ENCODE measurements at regions not wholly inside any gene's neighbourhood (a gene's known extent, or its start where the extent isn't known, plus 50 kb on each side); places are given as distances from the start of the nearest gene placed in this dataset.

DNA sequence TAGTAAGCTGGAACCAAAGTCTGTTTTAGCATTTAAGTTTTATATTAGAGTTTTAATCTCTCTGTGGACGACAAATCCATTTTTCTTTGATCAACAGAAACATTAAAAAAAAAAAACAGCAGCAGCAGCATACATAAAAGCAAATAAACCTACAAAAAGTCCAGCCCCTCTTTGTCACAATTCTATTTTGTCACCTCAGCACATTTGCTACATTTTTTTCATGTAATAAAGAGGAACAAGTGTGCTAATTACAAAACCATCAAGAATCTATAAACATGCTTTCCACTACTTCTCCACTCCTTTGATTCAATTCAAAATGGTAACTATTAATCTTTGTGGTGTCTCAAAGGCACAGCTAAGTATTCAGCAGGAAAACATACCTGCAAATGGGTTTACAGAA lies 259.8 kb upstream of the GNAI1 start:
- Histone ChIP-seq H3K4me3 (ENCODE audit: low read length, poor library complexity, severe bottlenecking) (no peak overlapping the region), H3K4me2 (ENCODE audit: low read depth, low read length, poor library complexity, severe bottlenecking) (no peak overlapping the region), H3K9me2 (replicated peaks; ENCODE audit: low read depth, low read length) (no peaks in the 10 kb centered on the region), H4K20me1 (ENCODE audit: insufficient read depth, low read length, poor library complexity, severe bottlenecking) (no peaks in the 10 kb centered on the region), H3K79me2 (ENCODE audit: insufficient read depth, low read length) (no peaks in the 10 kb centered on the region), H3K4me1 (ENCODE audit: insufficient read depth, low read length, poor library complexity, severe bottlenecking) (peaks cover 20% of the 10 kb centered on the region), H3K9me3 (ENCODE audit: insufficient read depth, low read depth, low read length) (0 out of 2 replicates have a peak, but pooled peaks cover 1% of the 10 kb centered on the region), H3F3A (ENCODE audit: low read depth) (peaks cover 5% of the 10 kb centered on the region), H2AFZ (ENCODE audit: low read length) (no peak overlapping the region), H3K9ac (ENCODE audit: low read depth, low read length, poor library complexity, severe bottlenecking) (no peak overlapping the region), H3K36me3 (ENCODE audit: insufficient read depth, low read length) (no peaks in the 10 kb centered on the region), H3K27me3 (ENCODE audit: insufficient read depth, low read length, poor library complexity, severe bottlenecking) (no peaks in the 10 kb centered on the region)
- TF ChIP-seq EZH2phosphoT487 (IDR thresholded peaks at IDR 0.05; ENCODE audit: borderline replicate concordance) (no peak), CTCF (conservative IDR thresholded peaks at IDR 0.05; ENCODE audit: low read length) (no peak)

GRCh38 chr7:79872176-79872575 lies 262.5 kb upstream of the GNAI1 start:
- Histone ChIP-seq H3K9me3 (ENCODE audit: insufficient read depth, low read depth, low read length) (0 out of 2 replicates have a peak, but pooled peaks cover 2% of the 10 kb centered on the region), H3K4me1 (ENCODE audit: insufficient read depth, low read length, poor library complexity, severe bottlenecking) (peaks cover 26% of the 10 kb centered on the region), H3K27me3 (ENCODE audit: insufficient read depth, low read length, poor library complexity, severe bottlenecking) (no peaks in the 10 kb centered on the region), H3K36me3 (ENCODE audit: insufficient read depth, low read length) (no peaks in the 10 kb centered on the region), H3K9ac (ENCODE audit: low read depth, low read length, poor library complexity, severe bottlenecking) (no peak overlapping the region), H2AFZ (ENCODE audit: low read length) (no peak overlapping the region), H3K4me2 (ENCODE audit: low read depth, low read length, poor library complexity, severe bottlenecking) (no peak overlapping the region), H4K20me1 (ENCODE audit: insufficient read depth, low read length, poor library complexity, severe bottlenecking) (no peaks in the 10 kb centered on the region), H3F3A (ENCODE audit: low read depth) (peaks cover 5% of the 10 kb centered on the region), H3K4me3 (ENCODE audit: low read length, poor library complexity, severe bottlenecking) (no peak overlapping the region), H3K79me2 (ENCODE audit: insufficient read depth, low read length) (no peaks in the 10 kb centered on the region), H3K9me2 (replicated peaks; ENCODE audit: low read depth, low read length) (no peaks in the 10 kb centered on the region)
- no peak for TF ChIP-seq EZH2phosphoT487 (IDR thresholded peaks at IDR 0.05; ENCODE audit: borderline replicate concordance)

- H3K9me2 ChIP-seq (replicated peaks; ENCODE audit: low read depth, low read length): no peaks in the 10 kb centered on the region
- TF ChIP-seq EZH2phosphoT487 (IDR thresholded peaks at IDR 0.05; ENCODE audit: borderline replicate concordance): no peak
- H4K20me1 ChIP-seq (ENCODE audit: insufficient read depth, low read length, poor library complexity, severe bottlenecking): no peaks in the 10 kb centered on the region
- no peaks in the 10 kb centered on the region for H3K36me3 ChIP-seq (ENCODE audit: insufficient read depth, low read length)
- peaks cover 13% of the 10 kb centered on the region for H3K4me1 ChIP-seq (ENCODE audit: insufficient read depth, low read length, poor library complexity, severe bottlenecking)
- H3K9ac ChIP-seq (ENCODE audit: low read depth, low read length, poor library complexity, severe bottlenecking): no peak overlapping the region
- H3K9me3 ChIP-seq (ENCODE audit: insufficient read depth, low read depth, low read length): 0 out of 2 replicates have a peak, but pooled peaks cover 2% of the 10 kb centered on the region
- H3K4me2 ChIP-seq (ENCODE audit: low read depth, low read length, poor library complexity, severe bottlenecking): peak overlapping the region; percentile 67
- peak overlapping the region; percentile 44 for H3K4me3 ChIP-seq (ENCODE audit: low read length, poor library complexity, severe bottlenecking)
- H3K79me2 ChIP-seq (ENCODE audit: insufficient read depth, low read length): no peaks in the 10 kb centered on the region
- no peaks in the 10 kb centered on the region for H3K27me3 ChIP-seq (ENCODE audit: insufficient read depth, low read length, poor library complexity, severe bottlenecking)
- no peak overlapping the region for H2AFZ ChIP-seq (ENCODE audit: low read length)
- H3F3A ChIP-seq (ENCODE audit: low read depth): no peaks in the 10 kb centered on the region
Observed at GRCh38 chr7:79868010-79868409, 266.6 kb upstream of the GNAI1 start.

GRCh38 chr7:79862447-79863210 lies 272.0 kb upstream of the GNAI1 start:
- Histone ChIP-seq H3K4me2 (ENCODE audit: low read depth, low read length, poor library complexity, severe bottlenecking) (no peak overlapping the region), H3K9ac (ENCODE audit: low read depth, low read length, poor library complexity, severe bottlenecking) (no peak overlapping the region), H3K36me3 (ENCODE audit: insufficient read depth, low read length) (no peaks in the 10 kb centered on the region), H4K20me1 (ENCODE audit: insufficient read depth, low read length, poor library complexity, severe bottlenecking) (no peaks in the 10 kb centered on the region), H3F3A (ENCODE audit: low read depth) (no peaks in the 10 kb centered on the region), H3K4me3 (ENCODE audit: low read length, poor library complexity, severe bottlenecking) (no peak overlapping the region), H3K79me2 (ENCODE audit: insufficient read depth, low read length) (no peaks in the 10 kb centered on the region), H3K27me3 (ENCODE audit: insufficient read depth, low read length, poor library complexity, severe bottlenecking) (no peaks in the 10 kb centered on the region), H2AFZ (ENCODE audit: low read length) (no peak overlapping the region), H3K9me2 (replicated peaks; ENCODE audit: low read depth, low read length) (no peaks in the 10 kb centered on the region), H3K9me3 (ENCODE audit: insufficient read depth, low read depth, low read length) (no peaks in the 10 kb centered on the region), H3K4me1 (ENCODE audit: insufficient read depth, low read length, poor library complexity, severe bottlenecking) (no peaks in the 10 kb centered on the region)
- no peak for TF ChIP-seq CTCF (conservative IDR thresholded peaks at IDR 0.05; ENCODE audit: low read length)
- no peak for TF ChIP-seq EZH2phosphoT487 (IDR thresholded peaks at IDR 0.05; ENCODE audit: borderline replicate concordance)
